ENCODE measurements at regions not wholly inside any gene's neighbourhood (a gene's known extent, or its start where the extent isn't known, plus 50 kb on each side); places are given as distances from the start of the nearest gene placed in this dataset.

DNA sequence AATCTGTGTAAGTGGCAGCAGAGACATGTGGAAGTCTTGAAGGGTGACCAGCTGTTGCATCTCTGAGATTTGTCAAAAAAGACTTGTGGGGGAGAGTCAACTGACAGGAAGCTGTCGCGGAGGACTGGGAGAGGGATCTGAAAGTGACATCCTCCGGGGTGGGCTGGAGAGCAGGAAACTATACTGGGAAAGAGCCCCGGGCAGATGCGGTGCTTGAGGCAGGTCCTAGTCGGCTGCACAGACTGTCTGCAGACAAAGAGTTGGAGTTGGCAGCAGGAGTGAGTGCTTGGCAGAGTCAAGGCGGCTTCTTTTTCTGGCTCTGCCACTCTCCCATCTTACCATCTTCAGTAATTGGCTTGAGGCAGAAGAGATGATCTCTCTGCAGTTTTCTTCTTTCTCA lies 294.0 kb upstream of the C1orf87 start:
- Histone ChIP-seq H3K4me3 (ENCODE audit: extremely low read depth, insufficient read depth, low read length, poor library complexity, severe bottlenecking) (no peak overlapping the region), H3K27ac (ENCODE audit: low read depth, low read length, severe bottlenecking) (no peak overlapping the region), H3K36me3 (ENCODE audit: control insufficient read depth, insufficient read depth, low read length) (no peaks in the 10 kb centered on the region), H3K4me1 (ENCODE audit: control insufficient read depth, insufficient read depth, low read length, poor library complexity, severe bottlenecking) (no peaks in the 10 kb centered on the region), H3K9me3 (ENCODE audit: control insufficient read depth, low read length) (no peaks in the 10 kb centered on the region)
- 71 to 74% methylated on average over 6 to 7 of the region's 7 CpGs for WGBS, 2 experiments (ENCODE audit: insufficient coverage in 2 of 2)

DNA sequence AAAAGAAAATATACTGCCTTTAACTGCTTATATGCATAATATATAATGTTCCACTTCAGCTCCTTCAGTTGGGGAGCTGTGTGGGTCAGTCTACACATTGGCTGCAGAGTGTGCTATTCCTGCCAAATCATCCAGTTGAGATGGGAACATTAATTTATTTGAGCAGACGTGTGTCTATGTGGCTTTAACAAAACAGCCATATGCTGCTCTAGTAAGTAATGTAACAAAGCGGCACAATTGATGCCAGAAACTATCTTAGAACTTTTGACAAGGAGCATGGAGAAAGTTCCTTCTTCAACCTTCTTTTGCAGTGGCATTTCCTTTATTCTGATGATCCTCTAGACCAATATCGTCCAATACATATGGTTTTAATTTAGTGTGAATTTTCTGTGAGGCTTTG lies 285.9 kb upstream of the C1orf87 start:
- WGBS, 2 experiments (ENCODE audit: insufficient coverage in 2 of 2): 83 to 100% methylated on average over 1 to 2 of the region's 3 CpGs
- Histone ChIP-seq H3K4me3 (ENCODE audit: extremely low read depth, insufficient read depth, low read length, poor library complexity, severe bottlenecking) (no peak overlapping the region), H3K9me3 (ENCODE audit: control insufficient read depth, low read length) (no peaks in the 10 kb centered on the region), H3K27ac (ENCODE audit: low read depth, low read length, severe bottlenecking) (no peak overlapping the region), H3K36me3 (ENCODE audit: control insufficient read depth, insufficient read depth, low read length) (no peaks in the 10 kb centered on the region), H3K4me1 (ENCODE audit: control insufficient read depth, insufficient read depth, low read length, poor library complexity, severe bottlenecking) (no peaks in the 10 kb centered on the region)

DNA sequence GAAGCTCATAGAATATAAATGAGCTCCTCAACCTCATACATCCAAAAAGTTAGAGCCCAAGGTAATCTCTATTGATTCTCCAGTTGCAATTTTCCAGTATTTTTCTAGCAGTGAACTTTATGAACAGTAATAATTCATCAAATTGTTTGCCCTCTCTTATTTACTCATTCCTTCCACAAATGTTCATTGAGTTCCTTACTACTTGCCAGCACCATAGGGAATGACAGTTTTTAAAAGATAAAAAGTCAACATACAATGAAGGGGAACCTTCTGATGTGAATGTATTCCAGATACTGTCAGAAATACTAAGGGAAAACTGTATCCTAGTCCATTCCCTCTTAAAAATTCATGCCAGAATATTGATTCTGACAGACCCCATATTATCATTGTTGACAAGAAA lies 277.0 kb upstream of the C1orf87 start:
- Histone ChIP-seq H3K4me1 (ENCODE audit: control insufficient read depth, insufficient read depth, low read length, poor library complexity, severe bottlenecking) (no peaks in the 10 kb centered on the region), H3K9me3 (ENCODE audit: control insufficient read depth, low read length) (no peaks in the 10 kb centered on the region), H3K36me3 (ENCODE audit: control insufficient read depth, insufficient read depth, low read length) (no peaks in the 10 kb centered on the region), H3K27ac (ENCODE audit: low read depth, low read length, severe bottlenecking) (no peak overlapping the region), H3K4me3 (ENCODE audit: extremely low read depth, insufficient read depth, low read length, poor library complexity, severe bottlenecking) (no peak overlapping the region)

DNA sequence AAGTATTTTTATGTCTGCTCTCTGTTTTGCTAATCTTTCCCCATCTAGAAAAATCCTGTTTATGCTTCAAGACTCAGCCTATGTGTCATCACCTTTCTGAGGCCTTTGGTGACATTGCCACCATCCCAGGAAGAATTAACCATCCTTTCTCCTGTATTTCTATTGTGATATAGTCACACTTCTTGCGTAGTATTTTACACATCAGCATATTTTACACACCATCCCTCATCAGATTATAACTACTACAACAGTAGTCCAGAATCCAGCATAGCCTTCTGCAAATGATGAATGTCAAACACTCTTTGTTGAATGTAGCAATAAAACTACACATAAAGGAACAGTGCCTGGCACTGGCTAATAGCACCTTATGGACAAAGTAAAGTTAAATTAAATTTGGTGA lies 275.3 kb upstream of the C1orf87 start:
- Histone ChIP-seq H3K9me3 (ENCODE audit: control insufficient read depth, low read length) (no peaks in the 10 kb centered on the region), H3K4me3 (ENCODE audit: extremely low read depth, insufficient read depth, low read length, poor library complexity, severe bottlenecking) (no peak overlapping the region), H3K4me1 (ENCODE audit: control insufficient read depth, insufficient read depth, low read length, poor library complexity, severe bottlenecking) (no peaks in the 10 kb centered on the region), H3K27ac (ENCODE audit: low read depth, low read length, severe bottlenecking) (no peak overlapping the region), H3K36me3 (ENCODE audit: control insufficient read depth, insufficient read depth, low read length) (no peaks in the 10 kb centered on the region)
- no CpG with 5 or more reads among the region's 1 CpG for WGBS, 2 experiments (ENCODE audit: insufficient coverage in 2 of 2)

GRCh38 chr1:60345621-60346020 lies 272.1 kb upstream of the C1orf87 start:
- no peak overlapping the region for H3K27ac ChIP-seq (ENCODE audit: low read depth, low read length, severe bottlenecking)
- no peak overlapping the region for H3K4me3 ChIP-seq (ENCODE audit: extremely low read depth, insufficient read depth, low read length, poor library complexity, severe bottlenecking)
- H3K4me1 ChIP-seq (ENCODE audit: control insufficient read depth, insufficient read depth, low read length, poor library complexity, severe bottlenecking): no peaks in the 10 kb centered on the region
- 100% methylated on average over 1 of the region's 1 CpG; no CpG with 5 or more reads in 1 of the 2 experiments for WGBS, 2 experiments (ENCODE audit: insufficient coverage in 2 of 2)
- no peaks in the 10 kb centered on the region for H3K36me3 ChIP-seq (ENCODE audit: control insufficient read depth, insufficient read depth, low read length)
- H3K9me3 ChIP-seq (ENCODE audit: control insufficient read depth, low read length): no peaks in the 10 kb centered on the region

GRCh38 chr1:60345049-60345448 lies 271.5 kb upstream of the C1orf87 start:
- 43 to 80% methylated on average over 1 of the region's 4 CpGs for WGBS, 2 experiments (ENCODE audit: insufficient coverage in 2 of 2)
- no peaks in the 10 kb centered on the region for H3K36me3 ChIP-seq (ENCODE audit: control insufficient read depth, insufficient read depth, low read length)

GRCh38 chr1:60343736-60344135 lies 270.2 kb upstream of the C1orf87 start:
- WGBS, 2 experiments (ENCODE audit: insufficient coverage in 2 of 2): no CpG with 5 or more reads among the region's 2 CpGs
- H3K9me3 ChIP-seq (ENCODE audit: control insufficient read depth, low read length): no peaks in the 10 kb centered on the region

More at GRCh38 chr1:60345049-60345448, 271.5 kb upstream of the C1orf87 start:
- Histone ChIP-seq H3K27ac (ENCODE audit: low read depth, low read length, severe bottlenecking) (no peak overlapping the region), H3K9me3 (ENCODE audit: control insufficient read depth, low read length) (no peaks in the 10 kb centered on the region), H3K4me1 (ENCODE audit: control insufficient read depth, insufficient read depth, low read length, poor library complexity, severe bottlenecking) (no peaks in the 10 kb centered on the region), H3K4me3 (ENCODE audit: extremely low read depth, insufficient read depth, low read length, poor library complexity, severe bottlenecking) (no peak overlapping the region)

GRCh38 chr1:60342569-60342968 lies 269.0 kb upstream of the C1orf87 start:
- Histone ChIP-seq H3K9me3 (ENCODE audit: control insufficient read depth, low read length) (no peaks in the 10 kb centered on the region), H3K4me3 (ENCODE audit: extremely low read depth, insufficient read depth, low read length, poor library complexity, severe bottlenecking) (no peak overlapping the region), H3K27ac (ENCODE audit: low read depth, low read length, severe bottlenecking) (no peak overlapping the region), H3K36me3 (ENCODE audit: control insufficient read depth, insufficient read depth, low read length) (no peaks in the 10 kb centered on the region), H3K4me1 (ENCODE audit: control insufficient read depth, insufficient read depth, low read length, poor library complexity, severe bottlenecking) (no peaks in the 10 kb centered on the region)
- WGBS, 2 experiments (ENCODE audit: insufficient coverage in 2 of 2): 80 to 100% methylated on average over 1 of the region's 1 CpG

More at GRCh38 chr1:60343736-60344135, 270.2 kb upstream of the C1orf87 start:
- Histone ChIP-seq H3K36me3 (ENCODE audit: control insufficient read depth, insufficient read depth, low read length) (no peaks in the 10 kb centered on the region), H3K4me1 (ENCODE audit: control insufficient read depth, insufficient read depth, low read length, poor library complexity, severe bottlenecking) (no peaks in the 10 kb centered on the region), H3K4me3 (ENCODE audit: extremely low read depth, insufficient read depth, low read length, poor library complexity, severe bottlenecking) (no peak overlapping the region), H3K27ac (ENCODE audit: low read depth, low read length, severe bottlenecking) (no peak overlapping the region)

GRCh38 chr1:60341274-60341673 lies 267.7 kb upstream of the C1orf87 start:
- H3K4me3 ChIP-seq (ENCODE audit: extremely low read depth, insufficient read depth, low read length, poor library complexity, severe bottlenecking): no peak overlapping the region
- no peaks in the 10 kb centered on the region for H3K9me3 ChIP-seq (ENCODE audit: control insufficient read depth, low read length)
- H3K4me1 ChIP-seq (ENCODE audit: control insufficient read depth, insufficient read depth, low read length, poor library complexity, severe bottlenecking): no peaks in the 10 kb centered on the region
- WGBS, 2 experiments (ENCODE audit: insufficient coverage in 2 of 2): no CpG with 5 or more reads among the region's 1 CpG
- no peaks in the 10 kb centered on the region for H3K36me3 ChIP-seq (ENCODE audit: control insufficient read depth, insufficient read depth, low read length)
- no peak overlapping the region for H3K27ac ChIP-seq (ENCODE audit: low read depth, low read length, severe bottlenecking)

GRCh38 chr1:60331647-60332046 lies 258.1 kb upstream of the C1orf87 start:
- no peaks in the 10 kb centered on the region for H3K4me1 ChIP-seq (ENCODE audit: control insufficient read depth, insufficient read depth, low read length, poor library complexity, severe bottlenecking)
- no peaks in the 10 kb centered on the region for H3K9me3 ChIP-seq (ENCODE audit: control insufficient read depth, low read length)
- no peak overlapping the region for H3K27ac ChIP-seq (ENCODE audit: low read depth, low read length, severe bottlenecking)
- H3K36me3 ChIP-seq (ENCODE audit: control insufficient read depth, insufficient read depth, low read length): no peaks in the 10 kb centered on the region
- H3K4me3 ChIP-seq (ENCODE audit: extremely low read depth, insufficient read depth, low read length, poor library complexity, severe bottlenecking): no peak overlapping the region
- 100% methylated on average over 1 of the region's 1 CpG; no CpG with 5 or more reads in 1 of the 2 experiments for WGBS, 2 experiments (ENCODE audit: insufficient coverage in 2 of 2)

GRCh38 chr1:60329651-60330050 lies 256.1 kb upstream of the C1orf87 start:
- Histone ChIP-seq H3K9me3 (ENCODE audit: control insufficient read depth, low read length) (no peaks in the 10 kb centered on the region), H3K4me1 (ENCODE audit: control insufficient read depth, insufficient read depth, low read length, poor library complexity, severe bottlenecking) (no peaks in the 10 kb centered on the region), H3K27ac (ENCODE audit: low read depth, low read length, severe bottlenecking) (no peak overlapping the region), H3K4me3 (ENCODE audit: extremely low read depth, insufficient read depth, low read length, poor library complexity, severe bottlenecking) (no peak overlapping the region), H3K36me3 (ENCODE audit: control insufficient read depth, insufficient read depth, low read length) (no peaks in the 10 kb centered on the region)
- WGBS, 2 experiments (ENCODE audit: insufficient coverage in 2 of 2): 100% methylated on average over 1 of the region's 2 CpGs

GRCh38 chr1:60311838-60312237 lies 238.3 kb upstream of the C1orf87 start:
- no peak overlapping the region for H3K4me3 ChIP-seq (ENCODE audit: extremely low read depth, insufficient read depth, low read length, poor library complexity, severe bottlenecking)
- H3K36me3 ChIP-seq (ENCODE audit: control insufficient read depth, insufficient read depth, low read length): no peaks in the 10 kb centered on the region
- H3K9me3 ChIP-seq (ENCODE audit: control insufficient read depth, low read length): no peaks in the 10 kb centered on the region

More at GRCh38 chr1:60311838-60312237, 238.3 kb upstream of the C1orf87 start:
- H3K4me1 ChIP-seq (ENCODE audit: control insufficient read depth, insufficient read depth, low read length, poor library complexity, severe bottlenecking): no peaks in the 10 kb centered on the region
- H3K27ac ChIP-seq (ENCODE audit: low read depth, low read length, severe bottlenecking): no peak overlapping the region

Data from mesodermal cell (in vitro differentiated cells).